ENCODE measurements at regions not wholly inside any gene's neighbourhood (a gene's known extent, or its start where the extent isn't known, plus 50 kb on each side); places are given as distances from the start of the nearest gene placed in this dataset.

GRCh38 chr3:147977001-147977400 lies 567.8 kb downstream of the ZIC1 start (continued):
- TF ChIP-seq REST (IDR thresholded peaks at IDR 0.05; ENCODE audit: unreplicated experiment) (no peak), EZH2 (IDR thresholded peaks at IDR 0.05; ENCODE audit: low read depth, unreplicated experiment) (no peak), EZH2phosphoT487 (IDR thresholded peaks at IDR 0.05; ENCODE audit: unreplicated experiment) (no peak)

GRCh38 chr3:147987549-147987948 lies 578.4 kb downstream of the ZIC1 start:
- H3K27ac Mint-ChIP-seq = no peak overlapping the region
- no peak overlapping the region for H3K4me3 Mint-ChIP-seq
- TF ChIP-seq ETS1 (IDR thresholded peaks at IDR 0.05) = no peak

GRCh38 chr3:147989344-147989743 lies 580.2 kb downstream of the ZIC1 start:
- H3K4me1 Mint-ChIP-seq = no peaks in the 10 kb centered on the region
- peaks cover 4% of the 10 kb centered on the region; the same call in 1 of the 3 replicates for H3K36me3 Mint-ChIP-seq (ENCODE audit: low read depth)
- Histone ChIP-seq H3K27ac (ENCODE audit: low read depth) (no peak overlapping the region), H3K4me3 (no peak overlapping the region), H4K20me1 (replicated peaks; ENCODE audit: insufficient read depth) (no peaks in the 10 kb centered on the region), H3K4me1 (ENCODE audit: insufficient read depth) (no peaks in the 10 kb centered on the region), H3K36me3 (ENCODE audit: insufficient read depth) (no peaks in the 10 kb centered on the region), H3K27me3 (ENCODE audit: insufficient read depth) (no peaks in the 10 kb centered on the region), H3F3A (replicated peaks; ENCODE audit: low read depth) (no peaks in the 10 kb centered on the region), H3K4me2 (no peak overlapping the region), H3K79me2 (replicated peaks; ENCODE audit: insufficient read depth) (no peaks in the 10 kb centered on the region), H2AFZ (no peak overlapping the region), H3K9me2 (ENCODE audit: insufficient read depth) (no peaks in the 10 kb centered on the region)
- no peak overlapping the region for H3K4me3 Mint-ChIP-seq
- H3K9me3 Mint-ChIP-seq = peaks cover 3% of the 10 kb centered on the region
- no peak overlapping the region for H3K27ac Mint-ChIP-seq
- no peaks in the 10 kb centered on the region for H3K27me3 Mint-ChIP-seq (ENCODE audit: insufficient read depth, low read depth, poor library complexity)
- no peak for ATAC-seq
- no peak for TF ChIP-seq ZNF114 (CRISPR knock-in tag; IDR thresholded peaks at IDR 0.05)
- DNase-seq (ENCODE audit: low spot score) = no peak

More at GRCh38 chr3:147987549-147987948, 578.4 kb downstream of the ZIC1 start:
- H4K20me1 ChIP-seq (replicated peaks; ENCODE audit: insufficient read depth) = no peaks in the 10 kb centered on the region
- H3K4me1 ChIP-seq (ENCODE audit: insufficient read depth) = no peaks in the 10 kb centered on the region
- H3K4me1 Mint-ChIP-seq = no peaks in the 10 kb centered on the region
- DNase-seq (ENCODE audit: low spot score) = peak; percentile 11
- H3K9me2 ChIP-seq (ENCODE audit: insufficient read depth) = no peaks in the 10 kb centered on the region
- H3K4me2 ChIP-seq = no peak overlapping the region
- H3K27me3 ChIP-seq (ENCODE audit: insufficient read depth) = no peaks in the 10 kb centered on the region
- H3K27ac ChIP-seq (ENCODE audit: low read depth) = no peak overlapping the region
- H2AFZ ChIP-seq = no peak overlapping the region
- no peak for ATAC-seq
- H3K79me2 ChIP-seq (replicated peaks; ENCODE audit: insufficient read depth) = no peaks in the 10 kb centered on the region
- peaks cover 3% of the 10 kb centered on the region for H3K9me3 Mint-ChIP-seq
- H3K27me3 Mint-ChIP-seq (ENCODE audit: insufficient read depth, low read depth, poor library complexity) = no peaks in the 10 kb centered on the region
- peaks cover 4% of the 10 kb centered on the region; the same call in 1 of the 3 replicates for H3K36me3 Mint-ChIP-seq (ENCODE audit: low read depth)
- no peak overlapping the region for H3K4me3 ChIP-seq
- no peaks in the 10 kb centered on the region for H3K36me3 ChIP-seq (ENCODE audit: insufficient read depth)
- no peaks in the 10 kb centered on the region for H3F3A ChIP-seq (replicated peaks; ENCODE audit: low read depth)

Measured in GM23338 (cell line).